Right lobe of liver (tissue), 4 donors: ENCODE measurements at regions not wholly inside any gene's neighbourhood (a gene's known extent, or its start where the extent isn't known, plus 50 kb on each side); places are given as distances from the start of the nearest gene placed in this dataset.

Experiments used
- CTCF ChIP-seq, 4 donors: fragments of 200-600 bp in 3 of 4; fragments of 450-650 bp in 1 of 4; IDR thresholded peaks; one replicate each; pipeline versions ENCODE4 v1.5.1 to v1.8.0; 2016 to 2022; ENCODE audit warnings: antibody characterized with exemption in 4 of 4, mild to moderate bottlenecking in 2 of 4
- POLR2A ChIP-seq: fragments of 450-650 bp; IDR thresholded peaks from one replicate; pipeline ENCODE4 v1.6.1; 2017; ENCODE audit warnings: antibody characterized with exemption, mild to moderate bottlenecking
- donor health status: DM: no; HTN: no; CAD: no.
- donor health status: DM: no; HTN: no; CAD: no.
- donor health status: DM: no; HTN: yes; CAD: no.

- TF ChIP-seq CTCF (IDR thresholded peaks at IDR 0.05) (peak in 1 of 4 donors; percentile 4), POLR2A (no peak)
Observed at GRCh38 chr4:63563288-63564014, 845.8 kb downstream of the TECRL start.
